ENCODE measurements at regions not wholly inside any gene's neighbourhood (a gene's known extent, or its start where the extent isn't known, plus 50 kb on each side); places are given as distances from the start of the nearest gene placed in this dataset.

GRCh38 chr7:142642316-142642715, 107.0 kb upstream of the PRSS1 start:
- TF ChIP-seq CTCF (conservative IDR thresholded peaks at IDR 0.05 in 1 of 2, IDR thresholded peaks at IDR 0.05 in 1 of 2; ENCODE audit: extremely low read depth in 1 of 2, insufficient read depth in 1 of 2, low read depth in 1 of 2, low read length in 2 of 2), result no peak
- no peak for TF ChIP-seq EZH2 (IDR thresholded peaks at IDR 0.05; ENCODE audit: borderline replicate concordance, low read length)
